Stomach smooth muscle (tissue), 2 donors: ENCODE measurements at regions not wholly inside any gene's neighbourhood (a gene's known extent, or its start where the extent isn't known, plus 50 kb on each side); places are given as distances from the start of the nearest gene placed in this dataset.

ENCODE experiments used
- H3K27ac ChIP-seq: one replicate; pipeline ENCODE4 v1.7.0; 2013; ENCODE audit warnings: mild to moderate bottlenecking, low read length, inconsistent platforms
- H3K27me3 ChIP-seq, 2 donors: one replicate each; pipeline ENCODE4 v1.7.0; 2013; ENCODE audit warnings: low read length in 2 of 2; ENCODE audit not compliant: insufficient read depth in 2 of 2, control insufficient read depth in 1 of 2
- H3K36me3 ChIP-seq, 2 donors: one replicate each; pipeline ENCODE4 v1.7.0; 2013; ENCODE audit warnings: low read length in 2 of 2; ENCODE audit not compliant: control insufficient read depth in 2 of 2, insufficient read depth in 2 of 2
- H3K4me1 ChIP-seq: one replicate; pipeline ENCODE4 v1.7.0; 2013; ENCODE audit warnings: low read length; ENCODE audit not compliant: control insufficient read depth, insufficient read depth
- H3K4me3 ChIP-seq, 2 donors: one replicate each; pipeline ENCODE4 v1.7.0; 2013; ENCODE audit warnings: low read length in 2 of 2
- H3K9ac ChIP-seq, 2 donors: one replicate each; pipeline ENCODE4 v1.7.0; 2013; ENCODE audit warnings: low read length in 2 of 2, mild to moderate bottlenecking in 1 of 2
- H3K9me3 ChIP-seq, 2 donors: one replicate each; pipeline ENCODE4 v1.7.0; 2013; ENCODE audit warnings: low read length in 2 of 2; ENCODE audit not compliant: control insufficient read depth in 2 of 2
- donor health status: healthy.
- donor health status: Pancreatic carcinoma.

- Histone ChIP-seq H3K27me3 (no peaks in the 10 kb centered on the region), H3K9ac (no peak overlapping the region), H3K4me3 (no peak overlapping the region), H3K27ac (no peak overlapping the region), H3K36me3 (no peaks in the 10 kb centered on the region), H3K9me3 (no peaks in the 10 kb centered on the region), H3K4me1 (no peaks in the 10 kb centered on the region)
These were observed 450.4 kb upstream of the NMUR2 start for GRCh38 chr5:152855441-152855840.

- no peaks in the 10 kb centered on the region for H3K9me3 ChIP-seq
- H3K4me1 ChIP-seq = no peaks in the 10 kb centered on the region
- no peaks in the 10 kb centered on the region for H3K36me3 ChIP-seq
- no peak overlapping the region for H3K9ac ChIP-seq
- no peak overlapping the region for H3K4me3 ChIP-seq
- no peaks in the 10 kb centered on the region for H3K27me3 ChIP-seq
- no peak overlapping the region for H3K27ac ChIP-seq
These were observed 456.2 kb upstream of the NMUR2 start for GRCh38 chr5:152861231-152861630.

- no peaks in the 10 kb centered on the region for H3K36me3 ChIP-seq
- no peaks in the 10 kb centered on the region for H3K9me3 ChIP-seq
- H3K27ac ChIP-seq = no peak overlapping the region
- H3K9ac ChIP-seq = no peak overlapping the region
- H3K4me1 ChIP-seq = no peaks in the 10 kb centered on the region
- no peak overlapping the region for H3K4me3 ChIP-seq
- H3K27me3 ChIP-seq = no peaks in the 10 kb centered on the region
These were observed 459.4 kb upstream of the NMUR2 start for GRCh38 chr5:152864447-152864846.

GRCh38 chr5:152864991-152865390, 459.9 kb upstream of the NMUR2 start:
- Histone ChIP-seq H3K36me3 (no peaks in the 10 kb centered on the region), H3K27ac (no peak overlapping the region), H3K27me3 (no peaks in the 10 kb centered on the region), H3K9me3 (no peaks in the 10 kb centered on the region), H3K4me1 (no peaks in the 10 kb centered on the region), H3K4me3 (no peak overlapping the region), H3K9ac (no peak overlapping the region)

GRCh38 chr5:152869971-152870370, 464.9 kb upstream of the NMUR2 start:
- no peaks in the 10 kb centered on the region for H3K27me3 ChIP-seq
- H3K9ac ChIP-seq = no peak overlapping the region
- H3K36me3 ChIP-seq = no peaks in the 10 kb centered on the region
- H3K9me3 ChIP-seq = no peaks in the 10 kb centered on the region
- no peak overlapping the region for H3K27ac ChIP-seq
- no peaks in the 10 kb centered on the region for H3K4me1 ChIP-seq
- no peak overlapping the region for H3K4me3 ChIP-seq

- H3K9ac ChIP-seq = no peak overlapping the region
- H3K4me1 ChIP-seq = no peaks in the 10 kb centered on the region
- no peaks in the 10 kb centered on the region for H3K36me3 ChIP-seq
- no peaks in the 10 kb centered on the region for H3K27me3 ChIP-seq
- H3K9me3 ChIP-seq = peaks cover 0 to 3% of the 10 kb centered on the region in 2 donors
- H3K27ac ChIP-seq = no peak overlapping the region
- no peak overlapping the region for H3K4me3 ChIP-seq
These were observed 477.5 kb upstream of the NMUR2 start for GRCh38 chr5:152882621-152883020.

- H3K4me3 ChIP-seq = no peak overlapping the region
- no peak overlapping the region for H3K27ac ChIP-seq
- H3K27me3 ChIP-seq = no peaks in the 10 kb centered on the region
- H3K9me3 ChIP-seq = peaks cover 0 to 3% of the 10 kb centered on the region in 2 donors
- no peak overlapping the region for H3K9ac ChIP-seq
- no peaks in the 10 kb centered on the region for H3K4me1 ChIP-seq
- H3K36me3 ChIP-seq = no peaks in the 10 kb centered on the region
These were observed 478.1 kb upstream of the NMUR2 start for GRCh38 chr5:152883066-152883775.

- Histone ChIP-seq H3K36me3 (no peaks in the 10 kb centered on the region), H3K4me3 (no peak overlapping the region), H3K27ac (no peak overlapping the region), H3K9ac (no peak overlapping the region), H3K4me1 (no peaks in the 10 kb centered on the region), H3K9me3 (no peaks in the 10 kb centered on the region), H3K27me3 (no peaks in the 10 kb centered on the region)
These were observed 478.9 kb upstream of the NMUR2 start for GRCh38 chr5:152884006-152884405.

- Histone ChIP-seq H3K4me3 (no peak overlapping the region), H3K27ac (no peak overlapping the region), H3K9me3 (no peaks in the 10 kb centered on the region), H3K27me3 (no peaks in the 10 kb centered on the region), H3K4me1 (no peaks in the 10 kb centered on the region), H3K36me3 (no peaks in the 10 kb centered on the region), H3K9ac (no peak overlapping the region)
These were observed 495.3 kb upstream of the NMUR2 start for GRCh38 chr5:152900332-152900731.

- Histone ChIP-seq H3K9ac (no peak overlapping the region), H3K4me3 (no peak overlapping the region), H3K4me1 (no peaks in the 10 kb centered on the region), H3K27ac (no peak overlapping the region), H3K27me3 (no peaks in the 10 kb centered on the region), H3K9me3 (no peaks in the 10 kb centered on the region), H3K36me3 (no peaks in the 10 kb centered on the region)
These were observed 496.7 kb upstream of the NMUR2 start for GRCh38 chr5:152901754-152902153.

- Histone ChIP-seq H3K9me3 (no peaks in the 10 kb centered on the region), H3K4me1 (no peaks in the 10 kb centered on the region), H3K27ac (no peak overlapping the region), H3K9ac (no peak overlapping the region), H3K36me3 (no peaks in the 10 kb centered on the region), H3K27me3 (no peaks in the 10 kb centered on the region), H3K4me3 (no peak overlapping the region)
These were observed 500.2 kb upstream of the NMUR2 start for GRCh38 chr5:152905286-152905685.
